ENCODE measurements at regions not wholly inside any gene's neighbourhood (a gene's known extent, or its start where the extent isn't known, plus 50 kb on each side); places are given as distances from the start of the nearest gene placed in this dataset.
A peak's percentile ranks its signal among the peaks of the same experiment; 100 is the strongest.
"Not testable (repeated sequence)": the region's sequence is repeated elsewhere in the genome, so short reads cannot be mapped to it uniquely, and the experiment has no call there.

DNA sequence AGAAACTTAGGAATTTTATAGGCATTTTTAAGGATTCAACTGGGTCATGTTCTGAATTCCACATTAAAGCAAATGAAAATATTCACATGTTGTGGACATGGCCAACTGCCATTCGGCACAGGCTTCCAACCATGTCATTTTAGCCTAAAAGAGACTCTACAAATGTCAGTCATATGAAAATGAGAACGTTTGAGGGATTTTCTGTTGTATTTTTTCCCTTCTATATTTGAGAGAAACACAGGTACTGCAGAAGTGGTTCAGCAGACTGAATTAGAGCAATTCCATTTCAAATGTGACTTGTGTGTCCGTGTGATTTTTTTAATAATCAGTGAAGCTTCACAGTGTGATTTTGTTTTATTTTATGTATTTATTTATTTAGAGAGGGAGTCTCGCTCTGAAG is 124.3 kb downstream of the TP53TG3F start:
- H3K4me3 Mint-ChIP-seq; H3K9me3 Mint-ChIP-seq; DNase-seq (ENCODE audit: low spot score in 2 of 2); ATAC-seq; H3K27ac Mint-ChIP-seq; H3K36me3 Mint-ChIP-seq; H3K4me1 Mint-ChIP-seq: not testable (repeated sequence)

DNA sequence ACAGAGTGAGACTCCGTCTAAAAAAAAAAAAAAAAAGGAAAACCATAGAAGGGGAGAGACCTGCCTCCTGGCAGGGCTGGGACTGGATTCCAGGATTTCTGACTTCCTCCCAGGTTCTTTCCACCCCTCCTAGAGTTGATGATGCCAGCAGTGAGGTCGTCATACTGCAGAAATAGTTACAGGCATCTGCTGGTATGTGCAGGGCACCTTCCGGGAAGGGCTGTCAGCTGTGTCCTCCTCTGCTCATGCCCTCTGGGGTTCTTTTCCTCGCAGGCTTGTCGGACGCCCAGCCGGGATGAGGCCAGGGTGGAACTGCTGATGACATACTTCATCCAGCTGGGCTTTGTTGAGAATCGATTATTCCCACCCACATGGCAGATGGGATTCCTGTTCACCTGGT is 129.2 kb downstream of the TP53TG3F start:
- ATAC-seq; H3K36me3 Mint-ChIP-seq; DNase-seq (ENCODE audit: low spot score in 2 of 2); H3K4me3 Mint-ChIP-seq; H3K9me3 Mint-ChIP-seq; H3K4me1 Mint-ChIP-seq; H3K27ac Mint-ChIP-seq: not testable (repeated sequence)

DNA sequence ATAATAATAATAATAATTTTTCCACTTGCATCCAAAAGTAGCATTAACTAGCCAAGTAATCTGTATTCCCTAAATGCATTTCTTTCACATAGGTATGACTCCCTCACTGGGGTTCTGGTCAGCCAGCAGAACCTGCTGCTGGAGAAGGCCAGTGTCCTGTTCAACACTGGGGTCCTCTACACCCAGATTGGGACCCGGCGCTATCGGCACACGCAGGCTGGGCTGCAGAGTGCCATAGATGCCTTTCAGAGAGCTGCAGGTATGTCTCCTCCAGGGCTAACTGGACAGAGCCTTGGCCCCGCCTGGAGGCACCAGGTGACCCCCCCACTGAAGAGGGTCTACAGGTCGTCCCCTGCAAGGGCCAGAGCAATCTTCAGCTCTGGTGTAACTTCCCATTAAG is 133.9 kb downstream of the TP53TG3F start:
- not testable (repeated sequence) for ATAC-seq; H3K9me3 Mint-ChIP-seq; H3K36me3 Mint-ChIP-seq; DNase-seq (ENCODE audit: low spot score in 2 of 2); H3K4me1 Mint-ChIP-seq; H3K27ac Mint-ChIP-seq; H3K4me3 Mint-ChIP-seq

DNA sequence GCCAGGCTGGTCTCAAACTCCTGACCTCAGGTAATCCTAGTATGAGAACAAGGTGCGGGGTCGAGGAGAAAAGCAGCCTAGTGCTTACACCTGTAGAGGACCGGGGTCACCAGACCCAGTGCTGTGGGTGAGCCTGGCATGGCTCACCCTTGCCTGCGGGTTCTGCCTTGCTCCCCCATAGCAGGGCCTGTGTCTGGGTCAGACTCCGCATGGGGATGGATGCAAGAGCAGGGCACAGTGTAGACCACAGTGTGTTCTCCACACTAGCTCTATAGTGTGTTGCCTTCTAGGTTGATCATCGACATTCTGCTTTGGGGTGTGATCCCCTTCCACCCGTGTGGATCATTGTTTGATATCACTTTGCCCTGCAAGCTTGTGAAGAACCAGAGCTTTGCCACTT is 135.7 kb downstream of the TP53TG3F start:
- not testable (repeated sequence) for H3K9me3 Mint-ChIP-seq; H3K4me1 Mint-ChIP-seq; H3K4me3 Mint-ChIP-seq; ATAC-seq; H3K36me3 Mint-ChIP-seq; H3K27ac Mint-ChIP-seq; DNase-seq (ENCODE audit: low spot score in 2 of 2)

DNA sequence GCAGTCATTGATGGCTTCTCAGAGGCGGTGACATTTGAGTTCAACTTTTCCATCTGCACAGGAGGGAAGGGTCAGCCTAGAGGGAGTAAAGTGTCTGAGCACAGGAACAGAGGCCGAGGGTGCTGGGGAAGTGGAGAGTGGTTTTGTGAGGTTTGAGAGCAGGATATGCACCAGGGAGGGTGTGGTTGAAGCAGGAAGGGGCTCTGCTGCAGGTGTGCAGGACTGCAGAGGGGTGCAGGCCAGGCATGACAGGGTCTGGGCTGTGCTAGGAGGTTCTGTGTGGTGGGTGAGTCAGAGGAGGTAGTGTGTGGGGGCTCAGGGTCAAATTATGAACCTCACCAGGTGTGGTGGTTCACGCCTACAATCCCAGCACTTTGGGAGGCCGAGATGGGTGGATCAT is 141.6 kb downstream of the TP53TG3F start:
- H3K36me3 Mint-ChIP-seq; H3K4me3 Mint-ChIP-seq; DNase-seq (ENCODE audit: low spot score in 2 of 2); H3K4me1 Mint-ChIP-seq; H3K9me3 Mint-ChIP-seq; ATAC-seq; H3K27ac Mint-ChIP-seq: not testable (repeated sequence)

DNA sequence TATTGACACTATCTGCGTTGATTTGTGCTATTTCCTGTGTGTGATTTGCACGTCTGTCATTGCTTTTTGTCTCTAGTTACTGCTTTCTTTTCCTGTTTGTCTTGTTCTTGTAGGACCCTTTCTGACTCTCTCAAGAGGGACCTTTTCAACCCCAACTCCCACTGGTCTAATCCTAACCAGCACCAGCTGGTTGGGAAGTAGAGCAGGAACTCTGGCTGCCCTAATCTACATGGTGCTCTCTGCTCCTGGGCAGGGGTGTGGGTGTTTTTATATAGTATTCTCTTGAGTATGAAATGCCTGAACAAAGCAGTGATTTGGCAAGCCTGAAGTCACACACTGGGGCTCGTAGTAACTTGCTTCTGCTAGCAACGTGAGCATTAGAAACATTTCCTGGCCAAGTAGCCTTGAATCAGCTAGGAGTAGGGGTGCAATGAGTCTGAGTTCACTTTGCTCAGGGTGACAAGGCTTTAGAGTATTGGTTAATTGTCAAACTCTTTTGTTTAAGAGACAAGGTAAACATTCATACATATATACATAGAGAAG is 164.2 kb downstream of the TP53TG3F start:
- not testable (repeated sequence) for H3K4me1 Mint-ChIP-seq

DNA sequence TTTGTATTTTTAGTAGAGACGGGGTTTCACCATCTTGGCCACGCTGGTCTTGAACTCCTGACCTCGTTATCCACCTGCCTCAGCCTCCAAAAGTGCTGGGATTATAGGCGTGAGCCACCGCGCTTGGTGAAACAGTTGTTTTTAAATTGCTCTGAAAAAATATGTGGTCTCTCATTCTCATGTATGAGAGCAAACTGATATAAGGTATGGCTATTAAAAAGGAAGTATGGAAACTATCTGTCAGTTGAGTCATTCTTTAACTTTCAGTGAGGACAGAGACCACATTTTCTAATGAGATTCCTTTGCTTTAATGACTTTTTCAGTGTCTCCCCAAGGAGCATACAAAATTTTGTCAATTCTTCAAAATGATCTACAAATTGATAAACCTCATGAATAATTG is 169.5 kb downstream of the TP53TG3F start:
- DNase-seq (ENCODE audit: low spot score in 2 of 2); H3K36me3 Mint-ChIP-seq; ATAC-seq; H3K4me1 Mint-ChIP-seq; H3K9me3 Mint-ChIP-seq; H3K4me3 Mint-ChIP-seq; H3K27ac Mint-ChIP-seq: not testable (repeated sequence)

More for the DNA sequence above, 164.2 kb downstream of the TP53TG3F start:
- H3K36me3 Mint-ChIP-seq; H3K4me3 Mint-ChIP-seq; ATAC-seq; H3K27ac Mint-ChIP-seq; H3K9me3 Mint-ChIP-seq; DNase-seq (ENCODE audit: low spot score in 2 of 2): not testable (repeated sequence)

DNA sequence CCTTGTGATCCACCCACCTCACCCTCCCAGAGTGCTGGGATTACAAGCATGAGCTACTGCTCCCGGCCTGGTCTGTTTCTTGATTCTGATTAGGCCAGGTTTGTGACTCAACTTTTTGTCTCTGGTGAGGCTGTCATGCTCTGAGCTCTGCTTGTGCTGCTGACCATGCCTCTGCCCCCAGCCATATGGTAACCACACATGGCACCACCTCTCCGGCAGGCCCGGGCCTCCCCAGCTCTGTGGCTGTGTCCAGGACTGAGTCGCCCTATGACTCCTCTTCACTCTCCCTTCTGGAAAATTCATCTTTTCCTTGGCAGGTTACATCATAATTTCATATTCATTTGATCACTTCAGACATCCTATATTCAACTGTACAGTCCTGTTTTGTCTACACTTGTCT is 172.3 kb downstream of the TP53TG3F start:
- not testable (repeated sequence) for DNase-seq (ENCODE audit: low spot score in 2 of 2); ATAC-seq; H3K9me3 Mint-ChIP-seq; H3K4me1 Mint-ChIP-seq; H3K36me3 Mint-ChIP-seq; H3K4me3 Mint-ChIP-seq; H3K27ac Mint-ChIP-seq

DNA sequence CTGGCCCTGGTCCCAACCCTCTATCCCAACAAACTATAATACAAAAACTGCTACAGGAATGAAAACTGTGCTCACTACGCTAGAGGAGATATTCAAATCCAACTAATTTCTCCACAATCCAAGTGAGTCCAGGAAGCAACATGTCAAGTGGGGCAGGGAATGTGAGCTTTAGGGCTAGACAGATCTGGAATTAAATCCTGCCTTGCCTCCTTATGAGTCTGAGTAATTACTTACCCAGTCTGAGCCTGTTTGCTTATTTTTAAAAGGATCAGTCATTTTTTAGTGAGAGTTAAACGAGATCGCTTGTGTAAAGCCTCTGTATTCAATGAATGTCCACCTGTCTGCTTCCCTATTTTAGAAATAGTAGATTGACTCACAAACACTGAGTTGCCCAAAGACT is 174.6 kb downstream of the TP53TG3F start:
- ATAC-seq; H3K27ac Mint-ChIP-seq; H3K4me3 Mint-ChIP-seq; H3K9me3 Mint-ChIP-seq; DNase-seq (ENCODE audit: low spot score in 2 of 2); H3K36me3 Mint-ChIP-seq; H3K4me1 Mint-ChIP-seq: not testable (repeated sequence)

DNA sequence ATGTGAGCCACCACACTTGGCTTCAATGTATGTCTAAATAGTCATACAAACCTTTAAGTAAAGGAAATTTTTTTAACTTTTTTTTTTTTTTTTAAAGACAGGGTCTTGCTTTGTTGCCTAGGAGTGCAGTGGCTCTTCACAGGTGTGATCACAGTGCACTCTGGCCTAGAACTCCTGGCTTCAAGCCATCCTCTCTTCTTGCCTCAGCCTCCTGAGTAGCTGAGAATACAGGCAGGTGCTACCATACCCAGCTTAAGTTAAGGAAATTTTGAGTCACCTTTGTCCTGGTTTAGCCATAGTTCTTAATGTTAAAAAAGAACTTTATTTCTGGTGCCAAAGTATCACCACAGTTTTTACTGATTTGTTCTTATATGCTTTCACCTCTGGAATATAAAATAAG is 177.3 kb downstream of the TP53TG3F start:
- not testable (repeated sequence) for H3K4me1 Mint-ChIP-seq; H3K36me3 Mint-ChIP-seq; H3K27ac Mint-ChIP-seq; ATAC-seq; H3K9me3 Mint-ChIP-seq; H3K4me3 Mint-ChIP-seq; DNase-seq (ENCODE audit: low spot score in 2 of 2)

DNA sequence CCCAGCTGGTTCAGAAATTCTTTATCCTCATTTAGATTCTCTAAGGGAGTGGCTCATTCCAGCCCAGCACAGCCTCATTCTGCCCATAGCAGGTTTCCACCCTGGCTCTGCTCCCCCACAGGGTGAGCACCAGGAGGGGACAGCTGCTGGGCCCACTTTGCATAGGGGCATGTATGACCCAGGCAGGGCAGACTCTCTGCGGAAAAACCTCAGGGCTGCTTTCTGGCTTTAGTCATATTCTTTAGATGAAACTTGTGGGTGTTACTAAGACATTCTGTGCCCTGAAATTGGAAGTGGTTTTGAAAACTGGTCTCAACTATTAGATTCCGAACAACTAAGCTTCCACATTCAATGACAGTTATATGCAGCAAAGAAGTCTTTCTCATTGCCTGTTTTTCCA is 183.9 kb downstream of the TP53TG3F start:
- peak; percentile 51 for ATAC-seq
- H3K36me3 Mint-ChIP-seq; H3K9me3 Mint-ChIP-seq; DNase-seq (ENCODE audit: low spot score in 2 of 2); H3K27ac Mint-ChIP-seq; H3K4me1 Mint-ChIP-seq; H3K4me3 Mint-ChIP-seq: not testable (repeated sequence)

DNA sequence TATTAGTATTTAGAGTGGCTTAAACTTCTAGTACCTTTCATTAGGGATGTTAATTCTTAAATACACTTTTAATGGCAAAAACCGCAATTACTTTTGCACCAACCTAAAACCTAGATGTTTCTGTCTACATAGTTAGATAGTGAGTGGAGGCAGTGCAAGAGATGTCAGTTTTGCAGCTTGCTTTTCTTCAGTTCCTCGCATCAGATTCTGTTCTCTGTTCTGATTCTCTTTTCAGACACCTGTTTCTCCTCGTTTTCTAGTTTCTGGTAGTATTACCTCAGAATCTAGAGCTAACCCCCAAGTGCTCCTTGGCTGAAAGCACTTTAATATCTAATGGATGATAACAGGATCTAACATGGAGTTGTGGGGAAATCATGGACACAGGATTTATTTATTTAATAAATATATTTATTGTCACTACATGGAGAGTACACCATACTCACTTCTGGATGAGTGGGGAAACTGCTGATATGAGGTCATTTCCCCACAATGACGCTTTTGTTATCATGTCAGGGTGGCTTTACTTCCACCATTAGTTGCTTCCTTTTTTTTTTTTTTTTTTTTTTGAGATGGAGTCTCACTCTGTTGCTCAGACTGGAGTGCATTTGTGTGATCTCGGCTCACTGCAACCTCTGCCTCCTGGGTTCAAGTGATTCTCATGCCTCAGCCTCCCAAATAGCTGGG is 184.4 kb downstream of the TP53TG3F start:
- not testable (repeated sequence) for DNase-seq (ENCODE audit: low spot score in 2 of 2); ATAC-seq; H3K36me3 Mint-ChIP-seq; H3K4me1 Mint-ChIP-seq; H3K4me3 Mint-ChIP-seq; H3K9me3 Mint-ChIP-seq; H3K27ac Mint-ChIP-seq

DNA sequence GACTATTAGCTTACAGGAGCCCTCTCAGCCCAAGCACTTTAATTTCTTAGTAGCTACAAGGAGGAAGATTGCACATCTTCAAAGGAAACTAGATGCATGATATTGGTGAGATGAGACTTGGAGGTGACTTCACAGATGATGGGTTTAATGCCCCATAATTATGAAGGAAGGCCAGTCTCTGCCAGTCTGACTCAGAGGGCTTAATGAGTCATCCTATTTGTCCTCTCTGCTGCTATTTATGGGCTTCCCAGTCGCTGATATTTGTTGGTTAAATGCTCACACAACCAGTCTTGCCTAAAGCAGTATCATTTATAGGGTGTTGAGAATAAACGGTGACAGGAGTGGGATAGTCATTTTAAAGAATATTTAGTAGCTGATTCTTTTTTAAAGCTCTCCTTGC is 187.0 kb downstream of the TP53TG3F start:
- not testable (repeated sequence) for ATAC-seq; DNase-seq (ENCODE audit: low spot score in 2 of 2); H3K27ac Mint-ChIP-seq; H3K36me3 Mint-ChIP-seq; H3K9me3 Mint-ChIP-seq; H3K4me1 Mint-ChIP-seq; H3K4me3 Mint-ChIP-seq

DNA sequence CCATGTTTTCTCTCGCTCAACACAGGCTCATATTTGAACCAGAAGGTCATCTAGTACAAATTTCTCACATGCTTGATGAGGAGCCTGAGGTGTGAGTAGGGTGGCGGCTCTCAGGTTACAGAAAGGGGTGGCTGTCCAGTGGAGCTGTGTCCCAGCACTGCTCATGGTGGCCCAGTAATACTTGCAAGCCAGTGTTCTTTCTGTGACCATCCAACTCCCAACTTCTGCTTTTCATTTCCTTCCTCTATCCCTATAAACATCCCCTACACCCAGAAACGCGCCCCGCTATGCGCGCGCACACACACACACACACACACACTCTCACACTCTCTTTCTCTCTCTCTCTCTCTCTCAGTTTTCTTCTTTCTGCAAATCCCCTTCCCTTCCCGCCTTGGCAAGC is 196.3 kb downstream of the TP53TG3F start:
- not testable (repeated sequence) for DNase-seq (ENCODE audit: low spot score in 2 of 2); ATAC-seq; H3K4me1 Mint-ChIP-seq; H3K36me3 Mint-ChIP-seq; H3K9me3 Mint-ChIP-seq; H3K4me3 Mint-ChIP-seq; H3K27ac Mint-ChIP-seq

DNA sequence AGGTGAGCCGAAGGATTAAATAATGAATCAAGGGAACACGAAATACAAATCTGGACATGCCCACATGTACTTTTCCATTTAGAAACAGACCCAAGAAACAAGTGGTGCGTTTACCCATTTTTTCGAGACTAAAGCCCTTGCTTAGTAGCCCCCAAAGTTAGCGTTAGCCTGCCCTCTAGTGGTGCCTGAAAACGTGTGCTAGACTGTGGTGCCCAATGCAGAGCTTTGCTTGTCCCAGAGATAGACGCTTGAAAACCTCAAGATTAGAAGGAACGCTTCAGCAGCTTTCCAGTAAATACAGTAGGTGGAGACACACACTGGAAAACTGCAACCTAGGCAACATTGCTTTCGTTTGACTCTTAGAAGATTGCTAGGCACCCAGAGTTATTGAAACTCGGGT is 197.0 kb downstream of the TP53TG3F start:
- H3K9me3 Mint-ChIP-seq; H3K4me3 Mint-ChIP-seq; H3K4me1 Mint-ChIP-seq; H3K36me3 Mint-ChIP-seq; H3K27ac Mint-ChIP-seq; DNase-seq (ENCODE audit: low spot score in 2 of 2): not testable (repeated sequence)
- ATAC-seq, result peak; percentile 72

DNA sequence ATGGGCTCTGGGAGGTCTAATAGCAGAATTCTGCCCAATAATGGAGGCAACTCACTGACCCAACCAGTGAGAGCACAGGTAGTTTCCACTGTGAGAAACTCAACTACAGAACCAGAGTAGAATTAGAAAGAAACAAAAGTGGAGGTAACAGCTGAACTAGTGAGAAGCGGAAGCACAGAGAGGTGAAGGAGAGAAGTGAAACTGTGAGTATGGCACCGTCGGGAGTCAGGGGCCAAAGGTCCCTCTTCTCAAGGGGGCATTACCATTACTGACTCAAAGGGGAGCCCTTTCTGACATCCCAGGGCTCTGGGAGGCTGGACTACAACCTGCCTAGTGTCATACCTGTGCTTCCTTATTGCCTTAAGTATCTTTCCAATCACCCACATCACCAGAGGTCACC is 198.3 kb downstream of the TP53TG3F start:
- H3K4me3 Mint-ChIP-seq; H3K9me3 Mint-ChIP-seq; H3K27ac Mint-ChIP-seq; ATAC-seq; H3K4me1 Mint-ChIP-seq; H3K36me3 Mint-ChIP-seq; DNase-seq (ENCODE audit: low spot score in 2 of 2): not testable (repeated sequence)
